ENCODE measurements at regions not wholly inside any gene's neighbourhood (a gene's known extent, or its start where the extent isn't known, plus 50 kb on each side); places are given as distances from the start of the nearest gene placed in this dataset.

- no peak for TF ChIP-seq CTCF (IDR thresholded peaks at IDR 0.05)
- no peak overlapping the region for H3K27ac ChIP-seq
- H3K4me3 ChIP-seq = no peak overlapping the region
- no peak for DNase-seq (ENCODE audit: low spot score)
Measured at GRCh38 chr7:26052706-26053105, 99.3 kb upstream of the NFE2L3 start.

DNA sequence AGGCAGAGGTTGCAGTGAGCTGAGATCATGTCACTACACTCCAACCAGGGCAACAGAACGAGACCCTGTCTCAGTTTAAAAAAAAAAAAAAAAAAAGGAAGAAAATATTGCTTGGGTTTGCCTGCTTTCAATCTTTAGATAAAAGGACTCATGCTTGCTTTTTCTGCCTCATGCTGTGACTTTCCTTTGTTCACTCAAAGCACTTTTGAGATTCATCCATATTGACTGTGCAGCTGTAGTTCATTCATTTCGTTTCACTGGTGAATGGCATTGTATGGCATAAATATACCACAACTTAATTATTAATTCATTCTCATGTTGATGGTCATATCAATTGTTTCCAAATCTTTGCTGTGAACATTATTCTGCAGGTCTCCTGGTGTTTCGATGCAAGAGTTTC, 97.6 kb upstream of the NFE2L3 start:
- no peak for DNase-seq (ENCODE audit: low spot score)
- Histone ChIP-seq H3K27ac (no peak overlapping the region), H3K4me3 (no peak overlapping the region)
- TF ChIP-seq CTCF (IDR thresholded peaks at IDR 0.05) = no peak

DNA sequence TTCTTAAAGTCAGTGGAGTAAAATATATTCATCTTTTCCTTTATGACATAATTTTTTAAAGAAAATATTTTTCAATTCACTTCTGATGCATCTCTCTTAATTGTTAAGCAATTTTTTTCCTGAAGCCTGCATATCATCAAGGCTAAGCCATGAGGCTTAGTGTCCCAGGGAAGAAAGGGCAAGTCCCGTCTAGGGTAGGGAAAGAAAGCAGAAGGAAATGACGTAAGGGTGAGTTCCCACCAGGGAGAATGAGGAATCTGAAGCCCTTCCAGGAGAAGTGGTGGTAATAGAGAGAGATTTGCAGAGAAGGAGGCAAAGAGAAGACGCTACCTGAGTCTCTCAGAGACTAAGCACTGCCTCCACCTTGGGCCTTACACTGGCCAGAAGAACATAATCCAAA, 96.8 kb upstream of the NFE2L3 start:
- Histone ChIP-seq H3K4me3 (no peak overlapping the region), H3K27ac (no peak overlapping the region)
- TF ChIP-seq CTCF (IDR thresholded peaks at IDR 0.05) = no peak
- DNase-seq (ENCODE audit: low spot score) = no peak

DNA sequence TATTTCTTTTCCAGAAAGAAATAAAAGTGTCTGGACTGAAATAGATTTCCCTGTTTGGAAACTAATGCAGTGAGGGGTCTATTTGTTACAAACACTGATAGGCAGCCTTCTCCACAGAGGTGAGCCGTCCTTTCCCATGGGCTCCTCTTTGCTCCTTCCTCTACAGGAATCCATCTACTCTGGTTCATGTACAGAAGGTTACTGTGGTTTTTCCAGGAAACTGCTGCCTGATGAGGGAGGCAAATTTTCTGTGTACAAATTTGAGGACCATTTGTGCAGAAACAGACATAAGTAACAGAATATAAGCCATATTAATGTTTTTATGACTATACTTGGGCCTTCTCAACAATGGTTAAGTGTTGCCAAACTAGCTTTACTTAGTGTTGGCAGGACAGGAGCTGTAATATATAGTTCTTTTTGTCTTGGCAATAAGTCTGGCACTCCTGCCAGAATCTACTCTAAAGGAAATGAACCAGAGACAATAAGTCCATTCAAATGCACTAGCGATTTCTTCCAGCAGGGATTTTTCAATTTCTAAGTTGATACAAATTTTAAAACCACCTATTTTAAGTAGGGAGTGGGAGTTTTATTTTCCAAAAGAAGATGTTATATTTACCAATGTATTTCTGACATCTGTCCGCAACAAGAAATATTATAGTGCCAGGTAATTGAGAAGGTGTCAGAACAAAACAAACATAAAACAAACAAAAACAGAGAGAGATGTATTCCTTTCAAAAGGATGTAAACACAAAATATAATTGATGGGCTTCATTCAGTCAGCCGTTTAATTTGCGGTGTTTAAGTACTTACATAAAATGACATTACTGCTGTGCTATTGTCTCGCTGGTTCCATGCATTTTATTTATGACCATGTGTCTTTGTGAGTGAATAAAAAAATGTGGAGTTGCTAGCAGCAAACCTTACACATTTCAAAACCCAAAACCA, 91.0 kb upstream of the NFE2L3 start:
- H3K27ac ChIP-seq = no peak overlapping the region
- no peak for TF ChIP-seq CTCF (IDR thresholded peaks at IDR 0.05)
- DNase-seq (ENCODE audit: low spot score) = no peak
- H3K4me3 ChIP-seq = no peak overlapping the region

GRCh38 chr7:26061678-26062603, 90.1 kb upstream of the NFE2L3 start:
- peak; percentile 37 for TF ChIP-seq CTCF (IDR thresholded peaks at IDR 0.05)
- no peak for DNase-seq (ENCODE audit: low spot score)
- no peak overlapping the region for H3K27ac ChIP-seq
- H3K4me3 ChIP-seq = no peak overlapping the region

DNA sequence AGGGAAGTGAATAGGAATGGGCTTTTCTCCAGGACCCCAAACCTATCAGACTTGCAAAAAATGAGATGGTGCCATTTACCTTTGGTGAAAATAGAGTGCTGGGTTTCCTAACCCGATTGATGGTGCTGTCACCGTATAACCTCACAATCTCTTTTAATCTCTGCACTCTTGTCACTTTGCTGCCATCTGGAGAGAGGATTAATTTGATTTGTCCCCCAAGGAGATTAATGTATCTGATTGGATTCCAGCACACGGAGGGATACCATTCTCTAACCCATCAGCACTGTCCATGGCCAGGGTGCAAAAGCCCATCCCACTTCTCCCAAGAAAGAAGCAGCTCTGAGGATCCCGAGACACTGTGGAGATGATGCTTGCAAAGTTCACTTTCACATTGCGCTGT, 86.3 kb upstream of the NFE2L3 start:
- DNase-seq (ENCODE audit: low spot score) = no peak
- H3K4me3 ChIP-seq = no peak overlapping the region
- H3K27ac ChIP-seq = no peak overlapping the region
- no peak for TF ChIP-seq CTCF (IDR thresholded peaks at IDR 0.05)
